Motor neuron (in vitro differentiated cells): ENCODE measurements at regions not wholly inside any gene's neighbourhood (a gene's known extent, or its start where the extent isn't known, plus 50 kb on each side); places are given as distances from the start of the nearest gene placed in this dataset.
A peak's percentile ranks its signal among the peaks of the same experiment; 100 is the strongest.
"Not testable (repeated sequence)": the region's sequence is repeated elsewhere in the genome, so short reads cannot be mapped to it uniquely, and the experiment has no call there.

Experiments used
- ATAC-seq, 8 experiments: fragments of 200-7000 bp; cut with Tn5 transposase; replicated peaks in 6 of 8; 2 replicates each; pipeline ENCODE4 v1.8.0; 2021; ENCODE audit warnings: mild to moderate bottlenecking in 8 of 8, moderate library complexity in 8 of 8
- H3K27ac ChIP-seq, 2 donors: fragments of 250-450 bp; sonication (Bioruptor Pico); 2 replicates each; pipeline ENCODE4 v1.9.0; 2021; ENCODE audit warnings: antibody characterized with exemption in 2 of 2, mild to moderate bottlenecking in 2 of 2, moderate library complexity in 1 of 2
- H3K4me1 ChIP-seq, 2 donors: fragments of 250-450 bp; sonication (Bioruptor Pico); replicated peaks in 1 of 2; 2 replicates each; pipeline ENCODE4 v1.6.1; 2021; ENCODE audit warnings: antibody characterized with exemption in 2 of 2, mild to moderate bottlenecking in 2 of 2, moderate library complexity in 1 of 2
- H3K4me3 ChIP-seq, 5 donors: fragments of 250-450 bp; sonication (Bioruptor Pico); 2 replicates each; pipeline ENCODE4 v1.9.0; 2021; ENCODE audit warnings: antibody characterized with exemption in 5 of 5, mild to moderate bottlenecking in 5 of 5, moderate library complexity in 4 of 5
- WGBS, 10 experiments: fragments of 450-650 bp; shearing (Covaris generic); methylation state at CpG; one replicate each; pipeline ENCODE4 v1.0.0; 2022; 5-methylcytosine and 5-hydroxymethylcytosine counted together
- in situ Hi-C, 9 experiments: fragments of 400-800 bp; cut with MboI; loops; one replicate each; pipeline ENCODE4 v1.15.0; 2021; ENCODE audit warnings: low sequenced_read_pairs in 9 of 9, low pct_unique_long_range_greater_than_20kb in 2 of 9; ENCODE audit not compliant: unreplicated experiment in 9 of 9

GRCh38 chr2:75411574-75411973, 149.2 kb downstream of the EVA1A start:
- in situ Hi-C loops, result loop anchor here in 2 of 9 experiments (25.0 kb wide), 2 partner anchors 224 to 349 kb away; partner anchors contain the start of gene TACR1 (in 1 of the 2)
- WGBS, 10 experiments, result 5 to 100% (median 55%) methylated on average over 2 of the region's 2 CpGs; no CpG with 5 or more reads in 1 of the 10 experiments
- Histone ChIP-seq H3K4me3 (no peak overlapping the region), H3K4me1 (peaks cover 15 to 16% of the 10 kb centered on the region in 2 donors), H3K27ac (no peak overlapping the region)
- peak in 2 of 8 experiments; percentile 64 to 68 for ATAC-seq

GRCh38 chr2:75410702-75411101, 150.0 kb downstream of the EVA1A start:
- in situ Hi-C loops, result loop anchor here in 2 of 9 experiments (25.0 kb wide), 2 partner anchors 223 to 348 kb away; partner anchors contain the start of gene TACR1 (in 1 of the 2)
- Histone ChIP-seq H3K4me1 (peaks cover 11 to 16% of the 10 kb centered on the region in 2 donors), H3K27ac (no peak overlapping the region), H3K4me3 (no peak overlapping the region)
- ATAC-seq, result no peak

GRCh38 chr2:75408771-75409170, 152.0 kb downstream of the EVA1A start:
- ATAC-seq, result no peak
- peaks cover 20 to 33% of the 10 kb centered on the region in 2 donors for H3K4me1 ChIP-seq
- no peak overlapping the region for H3K27ac ChIP-seq
- H3K4me3 ChIP-seq, result no peak overlapping the region
- in situ Hi-C loops, result loop anchor here in 2 of 9 experiments (25.0 kb wide), 2 partner anchors 221 to 346 kb away; partner anchors contain the start of gene TACR1 (in 1 of the 2)

- peak overlapping the region; percentile 26 to 27 for H3K27ac ChIP-seq
- in situ Hi-C loops, result loop anchor here in 2 of 9 experiments (25.0 kb wide), 2 partner anchors 220 to 345 kb away; partner anchors contain the start of gene TACR1 (in 1 of the 2)
- no peak overlapping the region for H3K4me3 ChIP-seq
- WGBS, 10 experiments, result 34 to 80% (median 54%) methylated on average over 2 to 3 of the region's 3 CpGs
- peaks cover 20 to 33% of the 10 kb centered on the region in 2 donors for H3K4me1 ChIP-seq
- no peak for ATAC-seq
Observed at GRCh38 chr2:75407038-75407530, 153.7 kb downstream of the EVA1A start.

GRCh38 chr2:75406131-75406581, 154.6 kb downstream of the EVA1A start:
- in situ Hi-C loops, result loop anchor here in 2 of 9 experiments (25.0 kb wide), 2 partner anchors 219 to 344 kb away; partner anchors contain the start of gene TACR1 (in 1 of the 2)
- H3K4me3 ChIP-seq, result no peak overlapping the region
- peaks cover 20 to 33% of the 10 kb centered on the region in 2 donors for H3K4me1 ChIP-seq
- peak; percentile 76 to 96 (median 94) for ATAC-seq
- 0% methylated on average over 1 of the region's 1 CpG; no CpG with 5 or more reads in 8 of the 10 experiments for WGBS, 10 experiments
- H3K27ac ChIP-seq, result peak overlapping the region; percentile 81 to 86

- peak overlapping the region in 2 of 5 donors; percentile 4 to 10 for H3K4me3 ChIP-seq
- H3K27ac ChIP-seq, result peak overlapping the region; percentile 81 to 86
- H3K4me1 ChIP-seq, result peaks cover 20 to 36% of the 10 kb centered on the region in 2 donors
- in situ Hi-C loops, result loop anchor here in 2 of 9 experiments (25.0 kb wide), 2 partner anchors 218 to 343 kb away; partner anchors contain the start of gene TACR1 (in 1 of the 2)
- WGBS, 10 experiments, result 0 to 80% (median 41%) methylated on average over 1 to 3 of the region's 3 CpGs
- peak in 2 of 8 experiments; percentile 4 to 9 for ATAC-seq
Observed at GRCh38 chr2:75405000-75405399, 155.7 kb downstream of the EVA1A start.

GRCh38 chr2:75403991-75404428, 156.7 kb downstream of the EVA1A start:
- peak in 4 of 8 experiments; percentile 36 to 91 (median 77) for ATAC-seq
- in situ Hi-C loops, result loop anchor here in 2 of 9 experiments (25.0 kb wide), 2 partner anchors 217 to 342 kb away; partner anchors contain the start of gene TACR1 (in 1 of the 2)
- peak overlapping the region in 1 of 2 donors; percentile 81 for H3K27ac ChIP-seq
- peaks cover 20 to 36% of the 10 kb centered on the region in 2 donors for H3K4me1 ChIP-seq
- 13 to 67% (median 36%) methylated on average over 1 to 9 of the region's 9 CpGs for WGBS, 10 experiments
- H3K4me3 ChIP-seq, result peak overlapping the region in 1 of 5 donors; percentile 5

GRCh38 chr2:75396314-75396713, 164.4 kb downstream of the EVA1A start:
- WGBS, 10 experiments, result 25 to 100% (median 63%) methylated on average over 1 to 2 of the region's 2 CpGs; no CpG with 5 or more reads in 1 of the 10 experiments
- ATAC-seq, result peak in 3 of 8 experiments; percentile 48 to 64 (median 64)
- in situ Hi-C loops, result no loop called here

GRCh38 chr2:75394764-75395163, 166.0 kb downstream of the EVA1A start:
- H3K4me1 ChIP-seq, H3K27ac ChIP-seq, H3K4me3 ChIP-seq, ATAC-seq, in situ Hi-C loops: not testable (repeated sequence)
- WGBS, 10 experiments, result 60 to 88% (median 82%) methylated on average over 1 to 2 of the region's 2 CpGs; no CpG with 5 or more reads in 6 of the 10 experiments

More at GRCh38 chr2:75396314-75396713, 164.4 kb downstream of the EVA1A start:
- H3K4me3 ChIP-seq, result no peak overlapping the region
- no peak overlapping the region for H3K27ac ChIP-seq
- peaks cover 0 to 4% of the 10 kb centered on the region in 2 donors for H3K4me1 ChIP-seq

GRCh38 chr2:75390169-75390568, 170.6 kb downstream of the EVA1A start:
- Histone ChIP-seq H3K27ac (no peak overlapping the region), H3K4me1 (peaks cover 0 to 2% of the 10 kb centered on the region in 2 donors), H3K4me3 (no peak overlapping the region)
- 50 to 79% (median 67%) methylated on average over 1 to 3 of the region's 3 CpGs; no CpG with 5 or more reads in 3 of the 10 experiments for WGBS, 10 experiments
- in situ Hi-C loops, result no loop called here
- ATAC-seq, result peak in 2 of 8 experiments; percentile 50 to 96

GRCh38 chr2:75389271-75389670, 171.5 kb downstream of the EVA1A start:
- no peak overlapping the region for H3K27ac ChIP-seq
- in situ Hi-C loops, result no loop called here
- H3K4me1 ChIP-seq, result peaks cover 0 to 2% of the 10 kb centered on the region in 2 donors
- WGBS, 10 experiments, result 42 to 100% (median 87%) methylated on average over 1 to 2 of the region's 2 CpGs
- H3K4me3 ChIP-seq, result no peak overlapping the region
- no peak for ATAC-seq

GRCh38 chr2:75381032-75381431, 179.7 kb downstream of the EVA1A start:
- no peak for ATAC-seq

GRCh38 chr2:75379476-75380210, 180.3 kb upstream of the TACR1 start:
- peaks cover 0 to 2% of the 10 kb centered on the region in 2 donors for H3K4me1 ChIP-seq
- 65 to 100% (median 87%) methylated on average over 1 to 7 of the region's 7 CpGs; no CpG with 5 or more reads in 1 of the 10 experiments for WGBS, 10 experiments
- H3K27ac ChIP-seq, result no peak overlapping the region
- ATAC-seq, result no peak
- no peak overlapping the region for H3K4me3 ChIP-seq
- in situ Hi-C loops, result no loop called here

More at GRCh38 chr2:75381032-75381431, 179.7 kb downstream of the EVA1A start:
- WGBS, 10 experiments, result 30 to 100% (median 83%) methylated on average over 1 to 4 of the region's 10 CpGs; no CpG with 5 or more reads in 5 of the 10 experiments
- H3K4me3 ChIP-seq, result no peak overlapping the region
- H3K4me1 ChIP-seq, result no peaks in the 10 kb centered on the region
- in situ Hi-C loops, result no loop called here
- no peak overlapping the region for H3K27ac ChIP-seq
